GM12892 (cell line): ENCODE measurements at regions not wholly inside any gene's neighbourhood (a gene's known extent, or its start where the extent isn't known, plus 50 kb on each side); places are given as distances from the start of the nearest gene placed in this dataset.

ENCODE experiments used
- POLR2A ChIP-seq: IDR thresholded peaks from 2 replicates; pipeline ENCODE4 v1.6.1; 2011; ENCODE audit warnings: low read depth, low read length, control low read depth
- POLR2AphosphoS5 ChIP-seq: IDR thresholded peaks from 2 replicates; pipeline ENCODE4 v1.6.1; 2011; ENCODE audit warnings: low read depth, low read length, control low read depth
- TAF1 ChIP-seq: IDR thresholded peaks from 2 replicates; pipeline ENCODE4 v1.6.1; 2011; ENCODE audit warnings: low read depth, mild to moderate bottlenecking, control low read depth, low read length, borderline replicate concordance

- TF ChIP-seq TAF1 (no peak), POLR2AphosphoS5 (no peak), POLR2A (no peak)
These were observed 256.6 kb downstream of the ZWINT start for GRCh38 chr10:56104487-56104886.
